HEK293T (cell line): ENCODE measurements at regions not wholly inside any gene's neighbourhood (a gene's known extent, or its start where the extent isn't known, plus 50 kb on each side); places are given as distances from the start of the nearest gene placed in this dataset.

Experiments
- BHLHE40 ChIP-seq: fragments of 450-650 bp; IDR thresholded peaks from 2 replicates; pipeline ENCODE4 v1.6.1; 2016; ENCODE audit warnings: mild to moderate bottlenecking, moderate library complexity, borderline replicate concordance
- FOXM1 ChIP-seq: fragments of 450-650 bp; IDR thresholded peaks from 2 replicates; pipeline ENCODE4 v1.6.1; 2017; ENCODE audit warnings: mild to moderate bottlenecking, borderline replicate concordance
- PKNOX1 ChIP-seq: fragments of 450-650 bp; IDR thresholded peaks from 2 replicates; pipeline ENCODE4 v1.6.1; 2016
- ZNF384 ChIP-seq: fragments of 450-650 bp; IDR thresholded peaks from 2 replicates; pipeline ENCODE4 v1.6.1; 2016

GRCh38 chr2:236508466-236508865 lies 61.2 kb upstream of the ACKR3 start:
- TF ChIP-seq BHLHE40 (no peak), ZNF384 (no peak), FOXM1 (no peak), PKNOX1 (no peak)
